ENCODE measurements at regions not wholly inside any gene's neighbourhood (a gene's known extent, or its start where the extent isn't known, plus 50 kb on each side); places are given as distances from the start of the nearest gene placed in this dataset.

GRCh38 chr1:185491604-185492003 is 174.6 kb upstream of the IVNS1ABP start:
- in situ Hi-C loops (cut with HindIII; ENCODE audit: low pct_ligation_motif_present, low pct_unique_long_range_greater_than_20kb, low sequenced_read_pairs) = no loop called here
- no peak for DNase-seq

GRCh38 chr1:185490924-185491323 is 173.9 kb upstream of the IVNS1ABP start:
- in situ Hi-C loops (cut with HindIII; ENCODE audit: low pct_ligation_motif_present, low pct_unique_long_range_greater_than_20kb, low sequenced_read_pairs) = no loop called here

GRCh38 chr1:185489406-185489805 is 172.4 kb upstream of the IVNS1ABP start:
- in situ Hi-C loops (cut with HindIII; ENCODE audit: low pct_ligation_motif_present, low pct_unique_long_range_greater_than_20kb, low sequenced_read_pairs) = no loop called here

More at GRCh38 chr1:185490924-185491323, 173.9 kb upstream of the IVNS1ABP start:
- no peak for DNase-seq

GRCh38 chr1:185488808-185489207 is 171.8 kb upstream of the IVNS1ABP start:
- in situ Hi-C loops (cut with HindIII; ENCODE audit: low pct_ligation_motif_present, low pct_unique_long_range_greater_than_20kb, low sequenced_read_pairs) = no loop called here
- DNase-seq = no peak

More at GRCh38 chr1:185489406-185489805, 172.4 kb upstream of the IVNS1ABP start:
- DNase-seq = no peak

GRCh38 chr1:185487936-185488335 is 170.9 kb upstream of the IVNS1ABP start:
- DNase-seq = no peak
- in situ Hi-C loops (cut with HindIII; ENCODE audit: low pct_ligation_motif_present, low pct_unique_long_range_greater_than_20kb, low sequenced_read_pairs) = no loop called here

- DNase-seq = no peak
- in situ Hi-C loops (cut with HindIII; ENCODE audit: low pct_ligation_motif_present, low pct_unique_long_range_greater_than_20kb, low sequenced_read_pairs) = no loop called here
Measured at GRCh38 chr1:185487026-185487425, 170.0 kb upstream of the IVNS1ABP start.

GRCh38 chr1:185486346-185486745 is 169.3 kb upstream of the IVNS1ABP start:
- no peak for DNase-seq
- in situ Hi-C loops (cut with HindIII; ENCODE audit: low pct_ligation_motif_present, low pct_unique_long_range_greater_than_20kb, low sequenced_read_pairs) = no loop called here

- in situ Hi-C loops (cut with HindIII; ENCODE audit: low pct_ligation_motif_present, low pct_unique_long_range_greater_than_20kb, low sequenced_read_pairs) = no loop called here
- peak; percentile 10 for DNase-seq
Measured at GRCh38 chr1:185483664-185484450, 166.8 kb upstream of the IVNS1ABP start.

GRCh38 chr1:185483217-185483616 is 166.2 kb upstream of the IVNS1ABP start:
- in situ Hi-C loops (cut with HindIII; ENCODE audit: low pct_ligation_motif_present, low pct_unique_long_range_greater_than_20kb, low sequenced_read_pairs) = no loop called here
- DNase-seq = no peak

- in situ Hi-C loops (cut with HindIII; ENCODE audit: low pct_ligation_motif_present, low pct_unique_long_range_greater_than_20kb, low sequenced_read_pairs) = no loop called here
- no peak for DNase-seq
Measured at GRCh38 chr1:185480545-185480944, 163.5 kb upstream of the IVNS1ABP start.

- no peak for DNase-seq
- in situ Hi-C loops (cut with HindIII; ENCODE audit: low pct_ligation_motif_present, low pct_unique_long_range_greater_than_20kb, low sequenced_read_pairs) = no loop called here
Measured at GRCh38 chr1:185479796-185480195, 162.8 kb upstream of the IVNS1ABP start.

GRCh38 chr1:185478877-185479276 is 161.8 kb upstream of the IVNS1ABP start:
- in situ Hi-C loops (cut with HindIII; ENCODE audit: low pct_ligation_motif_present, low pct_unique_long_range_greater_than_20kb, low sequenced_read_pairs) = no loop called here
- DNase-seq = no peak

GRCh38 chr1:185477638-185478580 is 160.9 kb upstream of the IVNS1ABP start:
- DNase-seq = no peak
- in situ Hi-C loops (cut with HindIII; ENCODE audit: low pct_ligation_motif_present, low pct_unique_long_range_greater_than_20kb, low sequenced_read_pairs) = no loop called here

GRCh38 chr1:185474440-185475149 is 157.6 kb upstream of the IVNS1ABP start:
- no peak for DNase-seq
- in situ Hi-C loops (cut with HindIII; ENCODE audit: low pct_ligation_motif_present, low pct_unique_long_range_greater_than_20kb, low sequenced_read_pairs) = no loop called here

- in situ Hi-C loops (cut with HindIII; ENCODE audit: low pct_ligation_motif_present, low pct_unique_long_range_greater_than_20kb, low sequenced_read_pairs) = no loop called here
- no peak for DNase-seq
Measured at GRCh38 chr1:185473186-185473585, 156.1 kb upstream of the IVNS1ABP start.

GRCh38 chr1:185468626-185469025 is 151.6 kb upstream of the IVNS1ABP start:
- no peak for DNase-seq
- in situ Hi-C loops (cut with HindIII; ENCODE audit: low pct_ligation_motif_present, low pct_unique_long_range_greater_than_20kb, low sequenced_read_pairs) = no loop called here

GRCh38 chr1:185467122-185467521 is 150.1 kb upstream of the IVNS1ABP start:
- in situ Hi-C loops (cut with HindIII; ENCODE audit: low pct_ligation_motif_present, low pct_unique_long_range_greater_than_20kb, low sequenced_read_pairs) = no loop called here
- no peak for DNase-seq

- in situ Hi-C loops (cut with HindIII; ENCODE audit: low pct_ligation_motif_present, low pct_unique_long_range_greater_than_20kb, low sequenced_read_pairs) = no loop called here
- DNase-seq = no peak
Measured at GRCh38 chr1:185464777-185465176, 147.7 kb upstream of the IVNS1ABP start.

- DNase-seq = no peak
- in situ Hi-C loops (cut with HindIII; ENCODE audit: low pct_ligation_motif_present, low pct_unique_long_range_greater_than_20kb, low sequenced_read_pairs) = no loop called here
Measured at GRCh38 chr1:185463433-185463832, 146.4 kb upstream of the IVNS1ABP start.
